ENCODE measurements at regions not wholly inside any gene's neighbourhood (a gene's known extent, or its start where the extent isn't known, plus 50 kb on each side); places are given as distances from the start of the nearest gene placed in this dataset.

DNA sequence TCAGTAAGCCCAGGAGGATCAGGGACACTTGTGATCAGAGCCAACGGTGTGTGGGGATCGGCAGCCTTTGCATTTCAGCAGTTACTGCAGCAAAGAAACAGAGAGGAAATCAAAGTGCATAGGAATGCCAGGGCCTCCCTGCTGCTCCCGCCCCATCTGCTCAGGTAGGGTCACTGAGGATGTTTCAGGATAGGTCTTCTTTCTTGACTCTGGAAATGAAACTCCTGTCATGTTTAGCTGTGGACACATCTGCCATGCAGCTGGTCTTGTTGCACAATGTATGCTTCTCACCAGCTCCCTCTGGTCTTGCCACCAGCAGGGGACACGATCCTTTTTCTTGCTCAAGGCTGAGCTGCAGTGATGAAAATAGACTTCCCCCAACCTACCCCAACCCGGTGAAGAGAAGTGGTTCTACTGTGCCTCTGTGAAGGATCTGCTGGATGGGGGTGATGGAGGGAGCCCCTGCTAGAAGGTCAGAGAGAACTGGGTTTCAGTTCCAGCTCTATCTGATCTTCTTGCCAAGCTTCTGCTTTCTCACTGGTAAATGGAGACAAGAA is 185.2 kb upstream of the KLF4 start:
- no peak overlapping the region for H3K4me2 ChIP-seq (ENCODE audit: low read length)
- no peaks in the 10 kb centered on the region for H3K9me3 ChIP-seq (ENCODE audit: control insufficient read depth in 1 of 2, insufficient read depth in 1 of 2, low read depth in 1 of 2, low read length in 2 of 2)
- POLR2A ChIA-PET = no interaction called here
- H3K36me3 ChIP-seq (ENCODE audit: control insufficient read depth in 1 of 2, insufficient read depth in 2 of 2, low read length in 2 of 2) = no peaks in the 10 kb centered on the region
- intact Hi-C loops (cut with micrococcal nuclease) = no loop called here
- no peaks in the 10 kb centered on the region for H4K20me1 ChIP-seq (ENCODE audit: insufficient read depth)
- no peak overlapping the region for H2AFZ ChIP-seq (ENCODE audit: low read depth, low read length, poor library complexity, severe bottlenecking)
- RAD21 ChIA-PET (ENCODE audit: low non-redundant PET in 1 of 2, low total read pairs in 2 of 2, uncharacterized antibody in 2 of 2, unreplicated experiment in 2 of 2) = no interaction called here
- no peak for ATAC-seq
- H3K4me1 ChIP-seq (ENCODE audit: control insufficient read depth in 1 of 2, insufficient read depth in 2 of 2, low read length in 2 of 2) = no peaks in the 10 kb centered on the region
- no peak overlapping the region for H3K9ac ChIP-seq (ENCODE audit: low read length)
- CTCF ChIA-PET = no interaction called here
- TF ChIP-seq POLR2A (IDR thresholded peaks at IDR 0.05; ENCODE audit: borderline replicate concordance, extremely low read depth, insufficient read depth, insufficient read length) (no peak), FOSL1 (IDR thresholded peaks at IDR 0.05; ENCODE audit: low read depth) (no peak), RAD21 (IDR thresholded peaks at IDR 0.05; ENCODE audit: low read depth) (no peak), EZH2 (IDR thresholded peaks at IDR 0.05) (no peak), CEBPB (IDR thresholded peaks at IDR 0.05; ENCODE audit: low read depth) (no peak), EGR1 (IDR thresholded peaks at IDR 0.05; ENCODE audit: low read depth) (no peak), ELF1 (IDR thresholded peaks at IDR 0.05; ENCODE audit: borderline replicate concordance, low read depth) (no peak), YY1 (IDR thresholded peaks at IDR 0.05; ENCODE audit: extremely low read depth, insufficient replicate concordance, low read depth, low read length) (no peak), SP1 (IDR thresholded peaks at IDR 0.05; ENCODE audit: low read depth) (no peak), SRF (IDR thresholded peaks at IDR 0.05; ENCODE audit: low read depth) (no peak), POLR2AphosphoS5 (IDR thresholded peaks at IDR 0.05; ENCODE audit: low read depth, low read length) (no peak), JUND (IDR thresholded peaks at IDR 0.05) (no peak), SIN3A (IDR thresholded peaks at IDR 0.05; ENCODE audit: low read depth) (no peak), CBX3 (IDR thresholded peaks at IDR 0.05; ENCODE audit: low read depth) (no peak), ZNF274 (IDR thresholded peaks at IDR 0.05; ENCODE audit: low read depth, low read length) (no peak), ZFX (IDR thresholded peaks at IDR 0.05) (no peak)
- TF ChIP-seq, protein P1, sequence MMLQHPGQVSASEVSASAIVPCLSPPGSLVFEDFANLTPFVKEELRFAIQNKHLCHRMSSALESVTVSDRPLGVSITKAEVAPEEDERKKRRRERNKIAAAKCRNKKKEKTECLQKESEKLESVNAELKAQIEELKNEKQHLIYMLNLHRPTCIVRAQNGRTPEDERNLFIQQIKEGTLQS (IDR thresholded peaks at IDR 0.05) = no peak
- TF ChIP-seq, protein P2, sequence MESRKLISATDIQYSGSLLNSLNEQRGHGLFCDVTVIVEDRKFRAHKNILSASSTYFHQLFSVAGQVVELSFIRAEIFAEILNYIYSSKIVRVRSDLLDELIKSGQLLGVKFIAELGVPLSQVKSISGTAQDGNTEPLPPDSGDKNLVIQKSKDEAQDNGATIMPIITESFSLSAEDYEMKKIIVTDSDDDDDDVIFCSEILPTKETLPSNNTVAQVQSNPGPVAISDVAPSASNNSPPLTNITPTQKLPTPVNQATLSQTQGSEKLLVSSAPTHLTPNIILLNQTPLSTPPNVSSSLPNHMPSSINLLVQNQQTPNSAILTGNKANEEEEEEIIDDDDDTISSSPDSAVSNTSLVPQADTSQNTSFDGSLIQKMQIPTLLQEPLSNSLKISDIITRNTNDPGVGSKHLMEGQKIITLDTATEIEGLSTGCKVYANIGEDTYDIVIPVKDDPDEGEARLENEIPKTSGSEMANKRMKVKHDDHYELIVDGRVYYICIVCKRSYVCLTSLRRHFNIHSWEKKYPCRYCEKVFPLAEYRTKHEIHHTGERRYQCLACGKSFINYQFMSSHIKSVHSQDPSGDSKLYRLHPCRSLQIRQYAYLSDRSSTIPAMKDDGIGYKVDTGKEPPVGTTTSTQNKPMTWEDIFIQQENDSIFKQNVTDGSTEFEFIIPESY (IDR thresholded peaks at IDR 0.05; ENCODE audit: extremely low read depth, insufficient replicate concordance, low read length) = no peak
- TF ChIP-seq, protein P3, sequence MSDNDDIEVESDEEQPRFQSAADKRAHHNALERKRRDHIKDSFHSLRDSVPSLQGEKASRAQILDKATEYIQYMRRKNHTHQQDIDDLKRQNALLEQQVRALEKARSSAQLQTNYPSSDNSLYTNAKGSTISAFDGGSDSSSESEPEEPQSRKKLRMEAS (IDR thresholded peaks at IDR 0.05) = no peak
- TF ChIP-seq, protein P4, sequence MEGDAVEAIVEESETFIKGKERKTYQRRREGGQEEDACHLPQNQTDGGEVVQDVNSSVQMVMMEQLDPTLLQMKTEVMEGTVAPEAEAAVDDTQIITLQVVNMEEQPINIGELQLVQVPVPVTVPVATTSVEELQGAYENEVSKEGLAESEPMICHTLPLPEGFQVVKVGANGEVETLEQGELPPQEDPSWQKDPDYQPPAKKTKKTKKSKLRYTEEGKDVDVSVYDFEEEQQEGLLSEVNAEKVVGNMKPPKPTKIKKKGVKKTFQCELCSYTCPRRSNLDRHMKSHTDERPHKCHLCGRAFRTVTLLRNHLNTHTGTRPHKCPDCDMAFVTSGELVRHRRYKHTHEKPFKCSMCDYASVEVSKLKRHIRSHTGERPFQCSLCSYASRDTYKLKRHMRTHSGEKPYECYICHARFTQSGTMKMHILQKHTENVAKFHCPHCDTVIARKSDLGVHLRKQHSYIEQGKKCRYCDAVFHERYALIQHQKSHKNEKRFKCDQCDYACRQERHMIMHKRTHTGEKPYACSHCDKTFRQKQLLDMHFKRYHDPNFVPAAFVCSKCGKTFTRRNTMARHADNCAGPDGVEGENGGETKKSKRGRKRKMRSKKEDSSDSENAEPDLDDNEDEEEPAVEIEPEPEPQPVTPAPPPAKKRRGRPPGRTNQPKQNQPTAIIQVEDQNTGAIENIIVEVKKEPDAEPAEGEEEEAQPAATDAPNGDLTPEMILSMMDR (IDR thresholded peaks at IDR 0.05 in 2 of 3, conservative IDR thresholded peaks at IDR 0.05 in 1 of 3; ENCODE audit: borderline replicate concordance in 1 of 3, insufficient read depth in 1 of 3, low read depth in 2 of 3, low read length in 2 of 3) = no peak
- BruUV-seq (replicated peaks) = no TSS peak
- no peaks in the 10 kb centered on the region for H3K27me3 ChIP-seq (ENCODE audit: insufficient read depth, low read length)
- H3K27ac ChIP-seq (ENCODE audit: low read depth, low read length) = no peak overlapping the region
- no peaks in the 10 kb centered on the region for H3K79me2 ChIP-seq (ENCODE audit: insufficient read depth, low read length)
- DNase-seq (ENCODE audit: low read depth, low spot score) = no peak
- no peak overlapping the region for H3K4me3 ChIP-seq (replicated peaks in 1 of 2; ENCODE audit: low read depth in 1 of 2, low read length in 2 of 2)
- no peaks in the 10 kb centered on the region for H3K9me2 ChIP-seq (ENCODE audit: insufficient read depth)

All from HCT116 (cell line).